22Rv1 (cell line): ENCODE measurements at regions not wholly inside any gene's neighbourhood (a gene's known extent, or its start where the extent isn't known, plus 50 kb on each side); places are given as distances from the start of the nearest gene placed in this dataset.

Source experiments
- H3K27ac ChIP-seq: fragments of 450-650 bp; 2 replicates; pipeline ENCODE4 v1.5.1; 2017
- CTCF ChIP-seq: fragments of 450-650 bp; IDR thresholded peaks from 2 replicates; pipeline ENCODE4 v1.5.1; 2017; ENCODE audit warnings: mild to moderate bottlenecking
- ZFX ChIP-seq: fragments of 450-650 bp; IDR thresholded peaks from 2 replicates; pipeline ENCODE4 v1.6.1; 2017; ENCODE audit warnings: antibody characterized with exemption, borderline replicate concordance

DNA sequence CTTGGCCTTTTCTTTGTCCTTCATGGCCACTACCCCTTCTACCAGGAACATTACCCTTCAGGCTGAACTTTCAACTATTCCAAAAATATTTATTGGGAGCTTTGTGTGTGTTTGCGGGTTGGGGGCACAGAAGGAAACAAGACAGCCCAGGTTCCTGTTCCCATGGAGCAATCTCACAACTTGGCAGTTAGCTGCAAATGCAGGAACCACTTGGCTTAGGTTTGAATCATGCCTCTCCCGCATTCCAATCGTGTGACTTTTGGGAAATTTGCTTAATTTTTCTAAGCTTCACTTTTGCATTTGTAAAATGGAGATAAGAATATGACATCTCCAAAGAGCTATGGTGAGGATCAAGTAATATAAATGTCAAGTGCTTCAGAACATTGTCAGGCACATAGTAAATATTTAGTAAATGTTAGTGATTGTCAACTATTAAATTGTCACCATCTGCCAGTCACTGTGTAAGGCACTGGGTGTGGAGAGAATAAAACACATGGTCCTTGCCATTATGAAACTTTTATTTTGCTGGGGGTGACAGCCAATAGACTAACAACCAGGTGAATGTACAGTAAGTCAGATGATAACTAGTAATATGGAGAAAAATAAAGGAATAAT lies 277.1 kb downstream of the SNX13 start:
- TF ChIP-seq ZFX (no peak), CTCF (no peak)
- no peak overlapping the region for H3K27ac ChIP-seq

GRCh38 chr7:17665029-17665428 lies 275.3 kb downstream of the SNX13 start:
- no peak overlapping the region for H3K27ac ChIP-seq
- TF ChIP-seq CTCF (no peak), ZFX (no peak)

- TF ChIP-seq CTCF (no peak), ZFX (no peak)
- no peak overlapping the region for H3K27ac ChIP-seq
These were observed 272.2 kb downstream of the SNX13 start for GRCh38 chr7:17668122-17668521.

DNA sequence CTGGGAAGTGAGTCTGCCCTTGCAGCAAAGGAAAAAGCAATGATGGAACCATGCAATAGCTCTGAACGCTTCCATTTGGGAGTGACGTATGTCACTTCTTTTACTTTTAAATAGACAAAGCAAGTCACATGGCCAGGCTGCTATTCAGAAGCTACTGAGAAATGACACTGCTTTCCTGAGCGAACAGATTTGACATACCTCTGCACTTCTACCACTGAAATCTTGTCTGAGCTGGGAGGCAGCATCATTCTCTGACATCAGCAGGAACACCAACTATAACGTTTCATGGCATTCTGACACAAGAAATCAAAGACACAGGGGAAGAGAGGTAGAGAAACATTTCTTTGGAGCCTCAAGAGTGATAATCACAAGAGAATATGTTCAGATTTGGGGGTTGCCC lies 271.1 kb downstream of the SNX13 start:
- TF ChIP-seq ZFX (no peak), CTCF (no peak)
- no peak overlapping the region for H3K27ac ChIP-seq

- TF ChIP-seq CTCF (no peak), ZFX (no peak)
- no peak overlapping the region for H3K27ac ChIP-seq
These were observed 268.3 kb downstream of the SNX13 start for GRCh38 chr7:17671956-17672355.

- TF ChIP-seq ZFX (no peak), CTCF (no peak)
- H3K27ac ChIP-seq, result no peak overlapping the region
These were observed 267.5 kb downstream of the SNX13 start for GRCh38 chr7:17672783-17673182.

GRCh38 chr7:17674166-17674942 lies 265.9 kb downstream of the SNX13 start:
- no peak for TF ChIP-seq ZFX
- peak overlapping the region; percentile 70 for H3K27ac ChIP-seq
